Aorta (tissue), 5 donors: ENCODE measurements at regions not wholly inside any gene's neighbourhood (a gene's known extent, or its start where the extent isn't known, plus 50 kb on each side); places are given as distances from the start of the nearest gene placed in this dataset.

ENCODE experiments used
- ATAC-seq: fragments of 200-7000 bp; cut with Tn5 transposase; one replicate; pipeline ENCODE4 v1.9.1; 2022; ENCODE audit warnings: moderate library complexity; ENCODE audit not compliant: low FRiP score
- DNase-seq, 2 donors: peaks; one replicate each; pipeline ENCODE4 v3.0.0-alpha.2; 2020
- H3K27ac ChIP-seq, 2 donors: one replicate each; pipeline ENCODE4 v1.5.1; 2013; ENCODE audit warnings: low read length in 2 of 2, mild to moderate bottlenecking in 2 of 2, moderate library complexity in 2 of 2, control low read depth in 1 of 2, inconsistent platforms in 1 of 2, low read depth in 1 of 2
- H3K27me3 ChIP-seq, 2 donors: one replicate each; pipeline ENCODE4 v1.6.1; 2013; ENCODE audit warnings: control low read depth in 1 of 2, low read length in 1 of 2, mild to moderate bottlenecking in 1 of 2, moderate library complexity in 1 of 2; ENCODE audit not compliant: insufficient read depth in 2 of 2, control insufficient read depth in 1 of 2
- H3K36me3 ChIP-seq, 2 donors: one replicate each; pipeline ENCODE4 v1.6.1; 2013; ENCODE audit warnings: control low read depth in 1 of 2, low read length in 1 of 2, mild to moderate bottlenecking in 1 of 2; ENCODE audit not compliant: insufficient read depth in 2 of 2, control insufficient read depth in 1 of 2
- H3K4me1 ChIP-seq, 2 donors: one replicate each; pipeline ENCODE4 v1.6.1; 2013; ENCODE audit warnings: low read length in 2 of 2, control low read depth in 1 of 2, mild to moderate bottlenecking in 1 of 2, moderate library complexity in 1 of 2; ENCODE audit not compliant: insufficient read depth in 2 of 2, control insufficient read depth in 1 of 2
- H3K4me3 ChIP-seq, 2 donors: one replicate each; pipeline ENCODE4 v1.5.1; 2013; ENCODE audit warnings: low read length in 2 of 2, control low read depth in 1 of 2, mild to moderate bottlenecking in 1 of 2
- H3K9me3 ChIP-seq: one replicate; pipeline ENCODE4 v1.6.1; 2013; ENCODE audit warnings: mild to moderate bottlenecking, low read length; ENCODE audit not compliant: control insufficient read depth
- WGBS, 2 donors: extraction: QIAGEN DNeasy Blood & Tissue Kit; methylation state at CpG; one replicate each; pipeline ENCODE4 v1.1.7; 2013; 5-methylcytosine and 5-hydroxymethylcytosine counted together
- intact Hi-C, 2 donors: fragments of 100-400 bp; cut with DNase I; formaldehyde crosslinking; loops; one replicate each; pipeline versions ENCODE4 v1.14.2 to v1.15.0; 2022
- donor health status: healthy with polysubstance abuse.
- donor health status: Bipolar disorder and iron deficiency.
- donor health status: DM: no; HTN: no; CAD: no.
- donor health status: DM: no; HTN: no; CAD: no.
- donor health status: DM: yes; HTN: yes; CAD: no.

DNA sequence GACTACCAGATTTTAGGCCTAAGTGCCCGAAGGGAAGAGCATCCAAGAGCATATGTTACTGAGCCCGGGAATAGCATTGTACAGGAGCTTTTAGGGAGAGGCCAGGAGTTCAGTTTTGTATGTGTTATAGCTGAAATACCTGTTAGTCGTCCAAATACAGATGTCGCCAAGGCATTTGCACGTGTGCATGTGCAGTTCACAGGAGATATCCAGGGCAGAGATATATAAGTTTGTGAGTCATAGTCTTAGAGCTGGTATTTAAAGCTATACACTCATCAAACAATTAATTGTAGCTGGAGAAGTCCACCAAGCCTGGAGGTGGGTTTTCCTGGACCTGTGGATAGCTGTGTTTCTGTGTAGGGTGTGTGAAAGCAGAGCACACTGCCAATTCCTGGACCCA lies 394.0 kb upstream of the FZD8 start:
- H3K27me3 ChIP-seq: no peaks in the 10 kb centered on the region

DNA sequence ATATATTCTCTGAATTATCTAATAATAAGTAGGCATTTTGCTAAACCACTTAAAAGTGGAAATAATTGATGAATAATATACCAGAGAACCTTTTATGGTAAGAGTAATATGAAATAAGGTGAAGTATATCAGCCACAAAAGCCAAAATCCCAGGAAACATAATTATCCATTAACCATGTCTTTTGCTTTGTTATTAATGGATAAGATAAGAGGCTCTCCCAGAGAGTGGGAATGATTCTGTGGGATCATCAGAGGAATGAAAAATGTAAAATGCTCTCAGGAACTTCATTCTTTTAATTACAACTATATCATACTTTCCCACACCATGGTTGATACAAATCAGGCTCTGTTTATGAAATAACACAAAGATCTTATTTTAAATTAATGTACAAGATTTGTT lies 391.7 kb upstream of the FZD8 start:
- DNase-seq: no peak
- Histone ChIP-seq H3K27me3 (no peaks in the 10 kb centered on the region), H3K27ac (no peak overlapping the region), H3K4me1 (no peaks in the 10 kb centered on the region), H3K36me3 (no peaks in the 10 kb centered on the region), H3K4me3 (no peak overlapping the region), H3K9me3 (no peaks in the 10 kb centered on the region)
- intact Hi-C loops: no loop called here
- ATAC-seq: no peak

More for the DNA sequence above, 394.0 kb upstream of the FZD8 start:
- Histone ChIP-seq H3K27ac (no peak overlapping the region), H3K36me3 (no peaks in the 10 kb centered on the region), H3K4me3 (no peak overlapping the region), H3K4me1 (peaks cover 0 to 2% of the 10 kb centered on the region in 2 donors), H3K9me3 (no peaks in the 10 kb centered on the region)
- 94 to 96% methylated on average over 5 of the region's 5 CpGs for WGBS, 2 donors
- no peak for DNase-seq
- no peak for ATAC-seq
- intact Hi-C loops: no loop called here

DNA sequence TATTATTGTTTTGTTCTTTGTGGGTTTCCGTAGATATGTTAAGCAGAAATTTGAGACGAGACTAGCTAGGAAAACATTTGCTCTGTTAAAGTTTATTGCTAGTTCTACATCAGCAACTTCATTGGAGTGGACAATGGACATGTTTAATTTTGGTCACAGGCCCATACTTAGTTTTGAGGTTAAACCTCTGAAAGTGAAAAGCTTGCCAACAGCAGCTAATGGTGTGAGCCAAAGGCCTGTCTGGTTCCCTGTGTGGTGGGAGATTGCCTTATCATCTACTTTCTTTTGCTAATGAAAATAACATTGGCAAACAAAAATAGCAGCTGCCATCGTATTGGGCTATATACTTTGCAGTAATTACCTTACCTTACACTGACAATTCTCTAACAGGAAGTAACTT lies 388.4 kb upstream of the FZD8 start:
- Histone ChIP-seq H3K27me3 (no peaks in the 10 kb centered on the region), H3K4me1 (peaks cover 0 to 1% of the 10 kb centered on the region in 2 donors), H3K4me3 (no peak overlapping the region), H3K27ac (no peak overlapping the region), H3K9me3 (no peaks in the 10 kb centered on the region), H3K36me3 (no peaks in the 10 kb centered on the region)
- intact Hi-C loops: no loop called here
- ATAC-seq (no peak), DNase-seq (no peak)
- WGBS, 2 donors: 16 to 17% methylated on average over 3 of the region's 3 CpGs

DNA sequence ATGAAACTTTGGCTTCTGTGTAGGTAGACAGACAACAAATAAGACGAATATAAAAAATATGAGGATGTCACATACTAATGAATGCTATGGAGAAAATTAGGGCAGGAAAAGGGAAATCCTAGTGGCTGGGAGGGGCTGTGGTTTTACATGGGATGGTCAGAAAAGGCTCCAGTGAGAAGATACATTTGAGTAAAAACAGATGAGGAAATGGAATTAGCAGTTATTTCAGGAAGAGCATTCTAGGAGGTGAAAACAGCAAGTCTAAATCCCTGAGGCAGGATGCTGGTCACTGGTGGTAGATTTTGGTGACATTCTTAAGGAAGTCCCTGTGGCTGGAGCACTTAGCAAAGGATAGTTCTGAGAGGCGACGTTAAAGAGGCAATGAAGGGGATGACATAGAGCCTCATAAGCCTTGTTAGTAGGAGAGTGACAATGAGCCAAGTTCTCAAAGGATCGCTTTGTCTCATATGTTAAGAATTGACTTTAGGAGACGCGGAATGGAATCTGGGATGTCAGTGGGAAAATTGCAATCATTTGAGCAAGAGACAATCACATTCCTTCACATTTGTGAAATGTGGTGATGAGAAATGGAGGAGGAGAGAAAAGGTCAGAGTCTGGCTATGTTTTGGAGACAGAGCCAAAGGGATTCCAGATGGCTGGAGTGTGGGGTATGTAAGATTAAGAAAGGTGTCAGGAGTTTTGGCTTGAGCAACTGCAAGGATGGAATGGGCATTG lies 384.7 kb upstream of the FZD8 start:
- Histone ChIP-seq H3K27ac (no peak overlapping the region), H3K27me3 (no peaks in the 10 kb centered on the region), H3K9me3 (peaks cover 1% of the 10 kb centered on the region), H3K36me3 (no peaks in the 10 kb centered on the region), H3K4me1 (peaks cover 0 to 1% of the 10 kb centered on the region in 2 donors), H3K4me3 (no peak overlapping the region)
- 96 to 97% methylated on average over 6 of the region's 6 CpGs for WGBS, 2 donors
- DNase-seq (no peak), ATAC-seq (no peak)
- intact Hi-C loops: no loop called here

DNA sequence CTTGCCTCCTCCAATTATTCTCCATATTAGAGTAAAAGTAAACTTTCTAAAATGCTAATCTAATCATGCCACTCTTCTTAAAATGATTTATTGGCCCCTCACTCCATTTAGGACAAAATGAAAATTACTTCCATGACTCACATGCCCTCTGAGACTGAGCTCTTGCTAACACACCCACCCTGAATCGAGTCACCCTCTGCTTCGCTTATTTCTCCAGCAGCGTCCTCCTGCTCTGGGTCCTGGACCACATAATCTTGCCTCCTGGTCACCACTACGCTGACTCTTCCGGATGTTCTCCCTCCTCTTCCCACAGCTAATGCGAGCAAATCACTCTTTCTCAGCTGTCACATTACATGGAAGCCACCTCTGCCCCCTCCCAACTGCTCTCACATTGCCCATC lies 384.0 kb upstream of the FZD8 start:
- DNase-seq (no peak), ATAC-seq (no peak)
- 82 to 84% methylated on average over 6 of the region's 6 CpGs for WGBS, 2 donors
- no peak overlapping the region for H3K27ac ChIP-seq
- H3K4me1 ChIP-seq: peaks cover 0 to 1% of the 10 kb centered on the region in 2 donors
- H3K9me3 ChIP-seq: peaks cover 1% of the 10 kb centered on the region
- H3K36me3 ChIP-seq: no peaks in the 10 kb centered on the region
- intact Hi-C loops: no loop called here
- H3K27me3 ChIP-seq: no peaks in the 10 kb centered on the region
- H3K4me3 ChIP-seq: no peak overlapping the region

DNA sequence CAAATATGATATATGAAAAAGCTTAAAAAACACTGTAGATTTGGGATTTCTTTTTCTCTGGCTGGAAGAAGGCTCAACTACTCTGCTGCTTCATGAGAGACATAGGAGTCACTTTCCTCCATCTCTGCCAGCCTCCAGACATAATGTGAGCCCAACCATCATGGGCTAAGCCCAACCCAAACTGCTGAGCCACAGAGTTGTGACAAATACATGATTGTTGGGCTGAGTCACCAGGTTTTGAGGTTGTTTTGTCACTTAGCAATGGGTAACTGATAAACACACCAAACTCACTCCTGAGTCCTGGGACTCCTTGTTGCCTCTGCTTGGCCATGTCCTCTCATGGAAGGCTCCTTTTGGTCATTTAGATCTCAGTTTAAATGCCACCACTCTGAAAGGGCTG lies 381.8 kb upstream of the FZD8 start:
- Histone ChIP-seq H3K9me3 (peaks cover 1% of the 10 kb centered on the region), H3K4me3 (no peak overlapping the region), H3K4me1 (peaks cover 0 to 1% of the 10 kb centered on the region in 2 donors), H3K36me3 (no peaks in the 10 kb centered on the region), H3K27ac (peak overlapping the region in 1 of 2 donors; percentile 18), H3K27me3 (no peaks in the 10 kb centered on the region)
- peak in 1 of 2 donors; percentile 64 for DNase-seq
- ATAC-seq: peak; percentile 47
- intact Hi-C loops: no loop called here

DNA sequence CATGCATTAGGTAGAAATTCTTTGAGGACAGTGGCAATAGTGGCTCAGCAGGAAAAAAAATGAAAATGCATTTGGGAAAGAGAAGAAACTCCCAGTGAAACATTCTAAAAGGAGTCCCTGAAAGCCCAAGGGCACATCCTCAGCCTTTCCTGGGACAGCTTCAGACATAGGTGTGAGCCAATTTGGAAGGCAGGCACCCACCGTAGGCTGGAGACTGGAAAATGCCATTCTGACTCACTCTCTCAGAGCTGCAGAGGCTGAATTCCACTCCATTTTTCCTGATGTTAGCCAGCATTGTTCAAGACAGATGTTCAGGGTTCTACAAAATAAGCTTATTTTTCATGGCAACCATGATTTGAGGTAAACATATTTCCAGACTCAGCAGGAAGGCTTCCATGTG lies 379.0 kb upstream of the FZD8 start:
- no peaks in the 10 kb centered on the region for H3K27me3 ChIP-seq
- H3K9me3 ChIP-seq: peaks cover 1% of the 10 kb centered on the region
- 0% methylated on average over 1 of the region's 1 CpG for WGBS, 2 donors
- intact Hi-C loops: no loop called here
- DNase-seq (no peak), ATAC-seq (no peak)
- H3K36me3 ChIP-seq: no peaks in the 10 kb centered on the region
- H3K4me1 ChIP-seq: no peaks in the 10 kb centered on the region
- no peak overlapping the region for H3K27ac ChIP-seq
- no peak overlapping the region for H3K4me3 ChIP-seq

DNA sequence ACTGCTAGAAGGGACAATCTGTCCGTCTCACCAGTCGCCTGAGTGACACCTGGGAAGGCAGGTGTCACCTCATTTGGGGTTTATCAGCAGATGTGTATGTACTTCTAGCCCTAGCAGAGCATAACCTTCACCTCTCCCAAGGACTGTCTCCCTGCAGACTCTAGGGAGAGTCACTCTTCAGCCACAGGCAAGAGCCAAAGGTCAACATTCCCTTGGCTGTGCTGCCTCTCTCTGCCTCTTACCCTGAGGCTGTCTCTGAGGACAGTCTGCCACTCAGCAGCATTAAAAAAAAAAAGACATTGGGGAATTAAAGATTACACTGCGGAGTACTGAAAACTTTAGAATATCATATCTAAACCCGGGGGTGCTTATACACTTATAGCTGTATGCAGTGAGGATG lies 377.7 kb upstream of the FZD8 start:
- Histone ChIP-seq H3K27ac (no peak overlapping the region), H3K36me3 (no peaks in the 10 kb centered on the region), H3K9me3 (peaks cover 1% of the 10 kb centered on the region), H3K4me1 (no peaks in the 10 kb centered on the region), H3K4me3 (no peak overlapping the region), H3K27me3 (no peaks in the 10 kb centered on the region)
- ATAC-seq (no peak), DNase-seq (no peak)
- intact Hi-C loops: no loop called here
- 95 to 97% methylated on average over 4 of the region's 4 CpGs for WGBS, 2 donors

DNA sequence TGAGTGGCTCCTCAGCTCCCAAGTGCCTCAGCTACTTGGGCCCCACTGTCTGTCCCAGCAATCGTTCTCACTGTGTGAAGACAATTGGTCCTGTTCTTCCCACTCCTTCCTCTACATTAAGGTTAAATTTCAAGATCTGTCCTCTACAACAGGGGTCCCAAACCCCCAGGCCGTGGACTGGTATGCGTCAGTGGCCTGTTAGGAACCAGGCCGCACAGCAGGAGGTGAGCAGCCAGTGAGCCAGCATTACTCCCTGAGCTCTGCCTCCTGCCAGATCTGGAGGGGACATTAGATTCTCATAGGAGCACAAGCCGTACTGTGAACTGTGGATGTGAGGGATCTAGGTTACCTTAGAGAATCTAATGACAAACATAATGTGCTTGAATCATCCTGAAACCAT lies 376.9 kb upstream of the FZD8 start:
- Histone ChIP-seq H3K9me3 (peaks cover 1% of the 10 kb centered on the region), H3K36me3 (no peaks in the 10 kb centered on the region), H3K4me1 (no peaks in the 10 kb centered on the region), H3K27me3 (no peaks in the 10 kb centered on the region), H3K4me3 (no peak overlapping the region), H3K27ac (no peak overlapping the region)
- ATAC-seq (no peak), DNase-seq (no peak)
- intact Hi-C loops: no loop called here
- WGBS, 2 donors: 95 to 96% methylated on average over 5 of the region's 5 CpGs
